Tibial nerve (tissue), 4 donors: ENCODE measurements at regions not wholly inside any gene's neighbourhood (a gene's known extent, or its start where the extent isn't known, plus 50 kb on each side); places are given as distances from the start of the nearest gene placed in this dataset.

ENCODE experiments used
- CTCF ChIP-seq, 5 experiments: fragments of 200-600 bp in 3 of 5; fragments of 450-650 bp in 2 of 5; sonication (generic) in 3 of 5; IDR thresholded peaks; one replicate each; pipeline ENCODE4 v1.5.1; 2016 to 2019; ENCODE audit warnings: antibody characterized with exemption in 5 of 5, mild to moderate bottlenecking in 3 of 5, moderate library complexity in 2 of 5
- EP300 ChIP-seq, 2 donors: sonication (generic); formaldehyde crosslinking; IDR thresholded peaks; one replicate each; pipeline ENCODE4 v1.6.1; 2017; ENCODE audit warnings: antibody characterized with exemption in 2 of 2, mild to moderate bottlenecking in 1 of 2

- TF ChIP-seq CTCF (IDR thresholded peaks at IDR 0.05) (no peak), EP300 (IDR thresholded peaks at IDR 0.05) (no peak)
Observed at GRCh38 chr6:90448836-90449235, 138.0 kb downstream of the MAP3K7 start.
